Peyer's patch (tissue), 4 donors: ENCODE measurements at regions not wholly inside any gene's neighbourhood (a gene's known extent, or its start where the extent isn't known, plus 50 kb on each side); places are given as distances from the start of the nearest gene placed in this dataset.

Source experiments
- POLR2A ChIP-seq, 2 donors: fragments of 450-650 bp; IDR thresholded peaks; one replicate each; pipeline ENCODE4 v1.5.1; 2017; ENCODE audit warnings: antibody characterized with exemption in 2 of 2, mild to moderate bottlenecking in 2 of 2, moderate library complexity in 2 of 2
- TF ChIP-seq, protein P1 (sequence below), 6 experiments: fragments of 450-650 bp in 4 of 6; fragments of 200-600 bp in 2 of 6; sonication (generic) in 1 of 6; IDR thresholded peaks; one replicate each; pipeline ENCODE4 v1.5.1; 2017 to 2019; ENCODE audit warnings: antibody characterized with exemption in 6 of 6, mild to moderate bottlenecking in 3 of 6, moderate library complexity in 1 of 6

DNA sequence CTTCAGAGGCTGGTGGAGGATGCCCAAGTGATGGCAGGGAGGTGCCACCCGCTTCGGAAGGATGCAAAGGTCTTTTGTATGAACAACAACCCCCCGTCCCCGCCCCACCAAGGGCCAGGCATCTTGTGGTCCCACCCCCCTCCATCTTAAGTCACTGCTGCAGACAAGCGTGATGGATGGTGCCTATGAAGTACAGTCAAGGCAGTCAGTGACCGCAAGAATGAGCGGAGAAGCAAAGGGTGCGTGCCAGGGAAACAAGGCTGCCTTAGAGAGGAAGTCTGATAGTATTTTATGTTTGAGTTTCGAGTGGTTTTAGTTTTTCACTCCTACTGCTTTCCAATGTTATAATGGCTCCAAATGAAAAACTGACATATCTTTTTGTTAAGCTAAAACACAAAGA, 68.7 kb upstream of the GPM6B start:
- TF ChIP-seq, protein P1, sequence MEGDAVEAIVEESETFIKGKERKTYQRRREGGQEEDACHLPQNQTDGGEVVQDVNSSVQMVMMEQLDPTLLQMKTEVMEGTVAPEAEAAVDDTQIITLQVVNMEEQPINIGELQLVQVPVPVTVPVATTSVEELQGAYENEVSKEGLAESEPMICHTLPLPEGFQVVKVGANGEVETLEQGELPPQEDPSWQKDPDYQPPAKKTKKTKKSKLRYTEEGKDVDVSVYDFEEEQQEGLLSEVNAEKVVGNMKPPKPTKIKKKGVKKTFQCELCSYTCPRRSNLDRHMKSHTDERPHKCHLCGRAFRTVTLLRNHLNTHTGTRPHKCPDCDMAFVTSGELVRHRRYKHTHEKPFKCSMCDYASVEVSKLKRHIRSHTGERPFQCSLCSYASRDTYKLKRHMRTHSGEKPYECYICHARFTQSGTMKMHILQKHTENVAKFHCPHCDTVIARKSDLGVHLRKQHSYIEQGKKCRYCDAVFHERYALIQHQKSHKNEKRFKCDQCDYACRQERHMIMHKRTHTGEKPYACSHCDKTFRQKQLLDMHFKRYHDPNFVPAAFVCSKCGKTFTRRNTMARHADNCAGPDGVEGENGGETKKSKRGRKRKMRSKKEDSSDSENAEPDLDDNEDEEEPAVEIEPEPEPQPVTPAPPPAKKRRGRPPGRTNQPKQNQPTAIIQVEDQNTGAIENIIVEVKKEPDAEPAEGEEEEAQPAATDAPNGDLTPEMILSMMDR (IDR thresholded peaks at IDR 0.05) = no peak
- no peak for TF ChIP-seq POLR2A (IDR thresholded peaks at IDR 0.05)
